Activated CD8-positive, alpha-beta memory T cell treated with anti-CD3 and anti-CD28 coated beads for 1 hour (primary cell): ENCODE measurements at regions not wholly inside any gene's neighbourhood (a gene's known extent, or its start where the extent isn't known, plus 50 kb on each side); places are given as distances from the start of the nearest gene placed in this dataset.
"Not testable (repeated sequence)": the region's sequence is repeated elsewhere in the genome, so short reads cannot be mapped to it uniquely, and the experiment has no call there.

Experiments used
- DNase-seq, 2 donors: peaks; one replicate each; pipeline ENCODE4 v3.0.0-alpha.2; 2020; ENCODE audit warnings: low read depth in 1 of 2; ENCODE audit errors: extremely low read depth in 1 of 2

DNA sequence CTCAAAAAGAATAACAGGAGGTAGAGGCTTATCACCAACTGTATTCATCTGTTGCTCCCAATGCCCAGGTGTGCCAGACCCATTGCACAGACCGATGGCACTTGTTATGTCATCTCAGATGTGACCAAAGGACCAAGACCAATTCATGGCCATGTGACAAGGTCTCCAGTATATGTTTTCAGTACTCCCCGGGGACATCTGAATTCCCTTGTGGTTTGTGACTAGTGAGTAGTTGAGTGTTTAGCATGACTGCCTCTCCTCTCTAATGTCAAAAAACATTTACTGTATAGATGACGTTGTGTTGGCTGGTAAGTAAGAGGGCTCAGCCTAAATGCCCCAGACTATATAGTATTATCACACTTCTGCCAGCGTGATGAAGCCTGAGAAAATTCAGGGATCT is 202.1 kb upstream of the SMIM30 start:
- no peak for DNase-seq

DNA sequence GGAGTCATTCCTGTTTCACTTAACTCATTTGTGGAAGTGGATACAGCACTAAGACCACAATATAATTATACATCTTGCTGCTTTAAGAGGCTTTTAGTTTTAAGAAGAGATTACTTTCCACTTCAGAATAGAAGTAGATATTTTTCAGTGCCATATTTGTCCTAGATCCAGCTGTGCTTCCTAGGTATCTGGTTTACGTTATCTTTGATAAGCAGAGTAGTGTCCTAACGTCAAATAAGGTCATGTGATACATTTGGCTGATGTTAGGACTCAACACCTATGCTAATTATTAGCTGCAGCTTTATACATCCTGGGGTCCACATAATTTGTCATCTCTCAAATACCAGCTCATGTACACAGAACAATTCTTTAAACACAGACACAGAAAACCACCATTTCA is 196.2 kb upstream of the SMIM30 start:
- DNase-seq: no peak

DNA sequence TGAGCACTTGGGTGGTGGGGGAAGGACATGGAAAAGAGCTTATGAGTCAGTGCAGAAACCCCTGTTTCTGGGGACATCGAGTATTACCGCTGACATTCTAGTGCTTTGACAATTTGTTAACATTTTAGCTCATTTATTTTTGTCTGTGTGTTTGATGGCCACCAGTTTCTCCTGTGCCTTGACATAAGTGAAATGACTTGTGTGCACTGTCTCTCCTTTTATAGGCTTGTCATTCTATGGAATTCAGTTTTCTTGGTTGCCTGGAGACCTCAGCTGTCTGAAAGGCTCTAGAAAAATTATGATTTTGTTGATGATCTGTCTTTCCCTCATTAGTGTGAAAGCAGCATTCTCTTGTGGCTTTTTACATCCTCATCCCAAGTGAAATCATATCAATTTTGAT is 190.0 kb upstream of the SMIM30 start:
- DNase-seq: no peak

DNA sequence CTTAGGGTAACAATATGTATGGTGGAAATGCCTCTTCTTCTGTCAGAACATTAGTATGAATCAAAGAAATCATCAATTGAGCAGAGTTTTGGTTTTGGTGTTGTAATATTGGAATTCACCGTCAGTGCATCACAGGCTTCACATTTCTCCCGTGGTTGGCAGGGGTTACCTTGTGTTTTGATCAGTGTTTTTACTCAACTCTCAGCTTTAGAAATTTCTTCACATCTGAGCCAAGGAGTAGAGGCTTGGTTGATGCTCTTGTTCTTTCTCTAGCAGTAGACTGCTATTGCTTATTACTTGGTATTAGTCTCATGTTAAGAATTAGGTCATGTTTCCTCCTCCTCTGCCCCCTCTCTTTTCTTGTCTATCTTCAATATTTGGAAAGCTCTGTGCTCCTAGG is 188.8 kb upstream of the SMIM30 start:
- DNase-seq: no peak

DNA sequence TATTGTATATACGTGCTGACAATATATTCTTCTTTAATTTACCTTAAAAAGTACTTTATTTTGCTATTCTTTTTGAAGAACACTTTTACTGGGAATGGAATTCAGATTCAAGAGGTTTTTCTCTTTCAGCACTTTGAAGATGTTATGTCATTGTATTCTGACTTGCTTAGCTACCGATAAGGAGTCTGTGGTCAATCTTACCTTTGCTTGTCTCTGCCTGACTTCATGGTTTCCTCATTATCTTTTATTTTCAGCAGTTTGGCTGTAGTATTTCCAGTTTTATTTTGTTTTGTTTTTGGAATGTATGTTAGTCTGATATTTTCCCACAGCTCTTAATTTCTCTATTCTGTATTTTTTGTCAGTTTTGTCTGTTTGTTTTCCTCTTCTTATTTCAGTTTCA is 187.9 kb upstream of the SMIM30 start:
- no peak for DNase-seq

DNA sequence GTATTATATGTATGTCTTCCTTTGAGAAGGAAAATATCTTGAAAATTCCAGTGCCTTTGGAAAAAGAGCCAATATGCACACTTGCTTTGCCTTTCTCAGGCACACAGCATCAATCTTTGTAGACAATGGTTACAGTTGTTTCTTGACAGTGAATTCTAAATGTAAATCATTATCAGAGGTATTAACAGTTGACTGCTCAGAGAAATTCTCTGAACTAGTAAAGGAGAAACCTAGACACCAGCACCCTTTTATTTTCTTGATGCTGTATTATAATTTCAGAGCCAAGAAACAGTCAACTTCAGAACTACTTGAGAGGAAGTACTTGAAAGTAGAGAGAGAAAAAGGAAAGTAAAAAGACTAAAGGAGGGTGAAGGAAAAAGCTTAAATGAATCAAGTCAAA is 185.8 kb upstream of the SMIM30 start:
- DNase-seq: no peak

DNA sequence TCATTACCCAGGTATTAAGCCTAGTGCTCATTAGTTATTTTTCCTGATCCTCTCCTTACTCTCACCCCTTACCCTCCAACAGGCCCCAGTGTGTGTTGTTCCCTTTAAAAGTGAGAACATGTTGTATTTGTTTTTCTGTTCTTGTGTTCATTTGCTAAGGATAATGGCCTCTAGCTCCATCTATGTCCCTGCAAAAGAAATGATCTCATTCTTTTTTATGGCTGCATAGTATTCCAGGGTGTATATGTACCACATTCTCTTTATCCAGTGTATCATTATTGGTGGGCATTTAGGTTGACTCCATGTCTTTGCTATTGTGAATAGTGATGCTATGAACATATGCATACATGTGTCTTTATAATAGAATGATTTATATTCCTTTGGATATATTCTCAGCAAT is 185.0 kb upstream of the SMIM30 start:
- not testable (repeated sequence) for DNase-seq

DNA sequence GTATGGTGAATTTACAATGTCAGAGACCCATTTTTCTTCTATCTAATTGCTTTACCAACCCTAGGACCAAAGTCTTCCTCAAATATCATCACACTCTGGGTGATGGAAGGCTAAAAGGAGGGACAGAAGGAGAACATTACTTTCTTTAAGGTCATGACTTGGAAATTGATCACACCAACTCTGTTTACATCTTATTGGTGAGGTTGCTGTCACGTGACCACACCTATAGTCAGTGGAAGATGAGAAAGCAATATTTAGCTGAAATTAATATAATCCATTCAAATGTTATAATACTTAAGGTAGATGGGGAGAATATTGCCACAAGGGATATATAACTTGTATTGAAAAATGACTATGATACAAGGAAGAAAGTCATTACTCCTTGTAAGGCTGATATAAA is 183.6 kb upstream of the SMIM30 start:
- no peak for DNase-seq

DNA sequence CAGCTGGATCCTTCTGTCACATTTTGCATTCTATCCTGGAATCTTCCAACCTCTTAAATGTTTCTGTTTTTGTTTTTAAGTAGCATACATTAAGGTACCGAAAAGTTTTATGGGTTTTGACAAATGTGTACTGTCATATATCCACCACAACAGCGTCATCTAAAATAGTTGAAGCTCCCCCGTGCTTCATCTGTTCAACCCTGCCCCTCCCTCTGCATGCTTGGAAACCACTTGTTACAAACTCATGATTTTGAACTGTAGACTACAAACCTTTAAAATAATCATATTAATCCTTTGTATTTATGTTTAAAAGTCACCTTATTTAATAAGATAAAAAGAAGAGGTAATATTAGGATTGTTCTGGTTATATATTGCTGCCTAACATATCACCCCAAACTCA is 182.8 kb upstream of the SMIM30 start:
- no peak for DNase-seq

DNA sequence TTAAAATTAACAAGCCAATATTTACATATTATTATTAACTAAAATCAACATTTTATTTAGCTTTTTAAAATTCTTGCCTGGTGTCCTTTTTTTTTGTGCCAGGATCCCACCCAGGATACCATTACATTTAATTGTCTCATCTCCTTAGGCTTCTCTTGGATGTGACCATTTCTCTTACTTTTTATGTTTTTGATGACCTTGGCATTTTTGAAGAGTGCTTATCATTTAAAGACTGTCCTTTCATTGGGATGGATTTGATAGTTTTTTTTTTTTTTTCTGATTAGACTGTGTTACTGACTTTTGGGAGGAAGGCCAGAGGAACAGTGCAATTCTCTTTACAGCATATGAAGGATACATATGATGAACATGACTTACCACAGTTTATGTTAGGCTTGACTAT is 181.4 kb upstream of the SMIM30 start:
- DNase-seq: no peak

DNA sequence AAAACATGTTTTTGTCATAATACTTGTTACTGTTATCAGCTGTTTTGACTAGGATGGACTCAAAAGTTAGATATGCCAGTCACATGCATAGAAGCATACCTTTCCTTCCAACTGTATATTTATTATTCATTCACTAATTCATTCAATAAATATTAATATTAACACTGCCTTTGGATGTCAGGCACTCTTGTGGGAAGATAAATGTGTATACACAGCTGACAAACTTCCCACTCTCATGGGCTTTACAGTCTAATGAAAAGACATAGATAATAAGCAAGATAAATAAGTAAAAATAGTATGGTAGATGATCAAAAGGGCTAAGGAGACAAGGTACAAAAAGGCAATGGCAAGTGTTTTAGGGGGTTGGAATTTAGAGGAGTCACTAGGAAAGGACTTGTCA is 180.1 kb upstream of the SMIM30 start:
- DNase-seq: no peak

DNA sequence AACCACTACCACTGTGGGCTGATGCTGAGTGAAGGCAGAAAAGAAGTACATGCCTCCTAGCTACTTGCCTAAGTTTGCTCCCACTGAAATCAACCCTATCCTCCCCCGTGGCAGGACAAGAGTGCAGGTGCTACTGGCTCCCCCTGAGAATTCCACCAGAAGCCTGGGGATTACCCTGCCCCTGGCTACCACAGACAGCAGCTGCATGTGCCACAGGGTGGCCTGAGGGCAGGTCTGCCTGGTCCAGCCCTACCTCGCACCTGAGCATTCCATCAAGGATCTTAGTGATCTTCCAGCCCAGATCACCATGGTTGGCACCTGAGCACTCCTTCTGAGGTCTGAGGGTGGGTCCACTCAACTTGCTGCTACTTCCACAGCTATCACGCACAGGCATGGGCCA is 176.4 kb upstream of the SMIM30 start:
- DNase-seq: no peak

DNA sequence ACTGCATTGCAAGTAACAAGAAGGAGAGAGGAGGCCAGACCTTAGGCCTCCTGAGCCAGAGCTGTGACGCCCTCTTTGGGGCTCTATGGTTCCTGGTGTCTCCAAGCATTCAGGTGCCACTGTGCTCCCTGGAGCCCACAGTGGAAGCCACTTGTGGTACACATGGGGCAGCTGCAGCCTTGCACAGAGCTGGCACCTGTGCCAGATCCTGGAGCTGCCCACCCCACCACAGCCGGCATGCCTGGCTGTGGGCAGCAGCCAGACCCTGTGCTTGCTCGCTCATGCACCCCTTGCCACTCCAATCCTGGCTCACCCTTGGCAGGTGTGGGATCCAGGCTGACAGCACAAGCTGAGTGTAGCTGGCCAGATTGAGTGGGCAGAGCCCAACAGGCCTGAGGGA is 173.8 kb upstream of the SMIM30 start:
- no peak for DNase-seq

DNA sequence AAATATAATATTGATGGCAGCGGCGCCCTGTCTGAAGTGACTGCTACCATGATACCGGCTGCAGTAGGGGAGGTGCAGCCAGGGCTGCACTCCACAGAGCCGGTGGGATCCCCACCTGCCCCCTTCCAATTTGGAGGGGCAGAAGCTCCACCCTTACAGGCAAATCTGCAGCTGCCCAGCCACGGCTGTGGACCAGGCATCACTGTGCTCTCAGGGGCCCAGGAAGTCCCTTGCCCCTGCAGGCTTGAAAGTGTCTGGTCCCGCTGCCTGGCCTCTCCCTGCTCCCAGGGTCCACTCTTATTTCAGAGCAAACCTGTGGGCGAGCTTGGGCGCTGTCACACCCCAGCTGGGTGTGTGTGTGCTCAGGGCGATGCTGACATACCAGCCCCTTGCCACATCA is 172.7 kb upstream of the SMIM30 start:
- no peak for DNase-seq

DNA sequence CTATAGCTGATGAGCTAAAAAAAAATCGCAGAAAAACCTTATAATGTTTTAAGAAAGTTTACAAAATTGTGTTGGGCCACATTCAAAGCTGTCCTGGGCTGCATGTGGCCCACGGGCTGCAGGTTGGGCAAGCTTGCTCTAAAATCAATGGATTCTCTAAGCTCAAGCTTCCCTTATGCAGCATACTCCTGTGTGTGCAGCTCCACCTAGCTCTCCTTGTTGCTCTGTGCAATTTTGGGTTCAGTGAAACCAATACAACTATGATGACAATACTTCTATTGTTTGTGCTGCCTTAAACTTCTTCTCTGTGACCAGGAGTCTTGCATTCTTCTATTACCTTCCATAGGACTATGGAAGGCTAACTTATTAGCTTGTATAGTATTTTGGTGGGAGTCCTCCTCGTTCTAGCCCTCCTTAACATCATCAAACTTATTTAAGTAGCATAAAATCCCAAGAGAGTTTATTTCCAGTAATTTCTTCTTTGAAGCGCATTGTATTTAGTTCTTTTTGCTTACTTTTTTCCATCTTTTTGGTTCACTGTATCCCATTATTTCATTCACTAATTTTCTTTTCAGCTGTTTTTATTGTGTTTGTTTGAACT is 170.9 kb upstream of the SMIM30 start:
- DNase-seq: no peak

DNA sequence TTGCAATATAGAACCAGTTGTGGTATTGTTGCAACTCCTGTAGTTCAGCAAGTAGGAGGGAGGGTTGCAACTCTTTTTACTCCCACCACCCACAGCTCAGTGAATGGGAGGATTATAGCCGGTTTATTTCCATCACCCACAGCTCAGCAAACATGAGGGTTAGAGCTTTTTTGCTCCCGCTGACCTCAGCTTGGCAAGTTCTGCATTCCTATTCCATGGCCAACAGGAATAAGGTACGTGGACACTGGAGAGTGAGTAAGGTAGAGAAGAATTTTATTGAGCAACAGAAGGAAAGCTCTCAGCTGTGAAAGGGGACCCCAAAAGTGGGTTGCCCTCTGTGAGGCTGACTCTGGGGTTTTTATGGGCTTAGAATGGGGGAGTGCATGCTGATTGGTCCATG is 167.1 kb upstream of the SMIM30 start:
- no peak for DNase-seq

DNA sequence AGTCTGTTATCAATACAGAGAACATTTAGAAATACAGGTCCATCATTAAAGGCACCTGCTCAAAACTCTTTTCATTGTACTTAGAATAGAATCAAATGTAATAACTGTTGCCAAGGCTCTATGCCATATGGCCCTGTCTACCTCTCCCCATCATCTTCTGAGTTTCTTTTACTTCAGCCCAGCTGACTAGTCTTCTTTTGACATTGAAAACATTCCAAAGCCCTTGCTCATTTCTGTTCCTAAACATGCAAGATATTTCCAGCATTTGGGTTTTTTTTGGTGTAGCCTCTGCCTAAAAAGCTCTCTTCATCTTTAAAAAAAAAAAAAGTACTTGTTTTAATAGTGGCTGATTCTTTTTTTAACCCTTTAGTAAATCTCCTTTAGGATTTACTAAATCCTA is 165.5 kb upstream of the SMIM30 start:
- no peak for DNase-seq

DNA sequence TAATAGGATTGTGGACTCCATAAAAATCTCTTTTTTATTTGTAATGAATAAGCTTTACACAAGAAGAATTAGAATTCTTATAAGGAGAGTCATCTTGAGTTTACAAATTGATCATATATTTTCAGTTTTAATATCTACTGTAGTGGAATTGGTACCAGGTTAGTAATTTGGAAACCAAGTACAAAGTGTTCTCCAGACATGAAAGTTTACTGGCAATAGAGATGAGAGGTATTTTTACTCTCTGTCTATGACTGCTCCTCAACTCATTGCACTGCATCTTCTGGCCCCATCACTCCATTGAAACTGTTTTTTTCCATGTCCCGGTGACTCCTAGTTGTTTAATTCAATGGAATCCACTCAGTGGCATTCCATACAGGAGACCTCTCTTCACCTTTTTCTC is 164.5 kb upstream of the SMIM30 start:
- DNase-seq: no peak

DNA sequence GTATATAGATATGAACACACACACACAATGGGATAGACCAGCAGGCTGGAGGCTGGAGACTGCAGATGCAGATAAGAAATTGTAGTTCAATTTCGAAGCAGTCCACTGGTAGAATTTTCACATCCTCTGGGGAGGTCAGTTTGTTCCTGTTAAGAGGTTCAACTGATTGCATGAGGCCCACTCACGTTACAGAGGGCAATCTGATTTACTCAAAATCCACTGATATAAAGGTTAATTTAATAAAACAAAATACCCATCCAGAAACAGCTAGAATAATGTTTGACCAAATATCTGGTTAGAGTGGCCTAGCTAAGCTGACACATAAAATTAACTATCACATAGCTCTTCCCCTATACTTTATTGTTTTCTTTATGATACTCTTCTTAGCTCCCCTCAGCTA is 162.9 kb upstream of the SMIM30 start:
- DNase-seq: no peak

DNA sequence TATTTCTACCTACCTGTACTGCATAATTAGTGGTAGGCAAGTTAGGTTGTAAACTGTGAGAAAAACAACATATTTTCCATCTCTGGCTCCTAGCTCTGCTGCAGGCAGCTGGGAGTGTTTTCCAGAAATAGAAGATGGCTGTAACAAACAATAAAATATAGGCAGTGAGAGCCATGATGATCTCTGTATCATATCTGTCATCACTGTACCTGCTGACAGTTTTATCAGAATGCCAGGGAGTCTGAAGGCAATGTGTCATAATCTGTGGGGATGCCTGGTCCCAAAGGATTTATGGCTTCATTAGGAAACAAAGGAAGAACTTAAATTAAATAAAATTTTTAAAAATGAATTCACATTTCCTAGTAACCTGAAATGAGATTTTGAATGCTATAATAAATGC is 160.9 kb upstream of the SMIM30 start:
- DNase-seq: no peak

DNA sequence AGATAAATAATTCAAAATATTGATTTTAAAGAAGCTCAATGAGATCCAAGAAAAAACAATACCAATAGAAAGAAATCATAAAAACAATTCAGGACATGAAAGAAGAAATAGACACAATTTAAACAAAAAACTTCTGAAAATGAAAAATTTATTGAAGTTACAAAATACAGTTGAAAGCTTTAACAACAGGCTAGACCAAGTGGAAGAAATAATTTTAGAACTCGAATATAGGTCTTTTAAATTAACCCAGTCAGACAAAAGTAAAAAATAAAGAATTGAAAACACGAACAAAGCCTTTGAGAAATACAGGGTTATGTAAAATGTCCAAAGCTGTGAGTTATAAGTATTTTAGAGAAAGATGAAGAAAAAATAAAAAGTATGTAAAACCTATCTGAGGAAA is 152.4 kb upstream of the SMIM30 start:
- no peak for DNase-seq

DNA sequence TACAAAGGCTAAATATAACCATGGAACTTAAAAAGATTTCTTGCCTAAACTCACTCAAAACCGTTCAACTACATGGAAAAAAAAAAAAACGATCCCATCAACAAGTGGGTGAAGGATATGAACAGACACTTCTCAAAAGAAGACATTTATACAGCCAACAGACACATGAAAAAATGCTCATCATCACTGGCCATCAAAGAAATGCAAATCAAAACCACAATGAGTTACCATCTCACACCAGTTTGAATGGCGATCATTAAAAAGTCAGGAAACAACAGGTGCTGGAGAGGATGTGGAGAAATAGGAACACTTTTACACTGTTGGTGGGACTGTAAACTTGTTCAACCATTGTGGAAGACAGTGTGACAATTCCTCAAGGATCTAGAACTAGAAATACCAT is 151.2 kb upstream of the SMIM30 start:
- not testable (repeated sequence) for DNase-seq

DNA sequence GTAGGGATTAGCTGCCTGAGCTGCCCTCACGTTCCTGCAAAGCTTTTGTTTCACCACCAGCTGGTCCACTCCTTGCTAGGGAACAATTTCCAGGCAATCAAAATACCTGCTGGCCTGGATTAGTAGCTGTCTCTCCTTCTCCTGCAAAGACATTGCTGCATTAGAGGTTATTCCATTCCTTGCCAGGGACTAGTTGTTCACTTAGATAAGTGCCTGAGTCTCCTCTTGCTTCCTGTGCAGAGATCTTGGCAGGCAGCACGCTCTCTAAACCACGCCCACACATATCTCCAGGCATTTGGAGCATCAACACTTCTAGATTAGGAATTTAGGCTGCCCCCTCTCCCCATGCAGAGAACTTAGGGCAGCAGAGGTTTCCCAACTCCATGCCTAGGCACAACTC is 150.4 kb upstream of the SMIM30 start:
- no peak for DNase-seq

DNA sequence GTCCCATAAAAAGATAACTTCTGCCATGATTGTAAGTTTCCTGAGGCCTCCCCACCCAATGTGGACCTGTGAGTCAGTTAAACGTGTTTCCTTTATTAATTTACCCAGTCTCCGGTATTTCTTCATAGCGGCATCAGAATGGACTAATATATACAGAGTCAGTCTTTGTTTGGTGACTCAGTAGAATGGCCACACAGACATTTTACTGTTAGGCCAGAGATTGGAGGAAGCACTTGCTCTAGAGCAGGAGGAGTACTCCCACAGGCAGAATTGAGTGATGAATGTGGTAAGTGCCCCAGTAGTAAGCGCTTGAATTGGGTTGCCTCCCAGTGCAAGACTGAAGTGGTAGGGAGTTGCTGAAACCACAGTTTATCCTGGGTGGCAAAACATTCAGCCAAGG is 149.5 kb upstream of the SMIM30 start:
- DNase-seq: no peak
